ENCODE measurements at regions not wholly inside any gene's neighbourhood (a gene's known extent, or its start where the extent isn't known, plus 50 kb on each side); places are given as distances from the start of the nearest gene placed in this dataset.

GRCh38 chr15:69797051-69797595, 300.6 kb downstream of the TLE3 start:
- 30 to 83% (median 68%) methylated on average over 1 to 5 of the region's 6 CpGs; no CpG with 5 or more reads in 1 of the 10 experiments for WGBS, 10 experiments
- Histone ChIP-seq H3K27ac (no peak overlapping the region), H3K4me3 (no peak overlapping the region), H3K4me1 (replicated peaks in 1 of 2) (peaks cover 23 to 24% of the 10 kb centered on the region in 2 donors)
- ATAC-seq (replicated peaks in 6 of 8) = no peak
- in situ Hi-C loops (cut with MboI; ENCODE audit: low pct_unique_long_range_greater_than_20kb in 2 of 9, low sequenced_read_pairs in 9 of 9, unreplicated experiment in 9 of 9) = no loop called here

- Histone ChIP-seq H3K4me3 (no peak overlapping the region), H3K27ac (no peak overlapping the region), H3K4me1 (replicated peaks in 1 of 2) (peaks cover 26 to 27% of the 10 kb centered on the region in 2 donors)
- in situ Hi-C loops (cut with MboI; ENCODE audit: low pct_unique_long_range_greater_than_20kb in 2 of 9, low sequenced_read_pairs in 9 of 9, unreplicated experiment in 9 of 9) = no loop called here
- WGBS, 10 experiments = 80 to 100% (median 93%) methylated on average over 1 to 3 of the region's 3 CpGs; no CpG with 5 or more reads in 2 of the 10 experiments
- no peak for ATAC-seq (replicated peaks in 6 of 8)
Observed at GRCh38 chr15:69797615-69798014, 300.1 kb downstream of the TLE3 start.

- Histone ChIP-seq H3K4me3 (no peak overlapping the region), H3K4me1 (replicated peaks in 1 of 2) (peaks cover 24 to 28% of the 10 kb centered on the region in 2 donors), H3K27ac (no peak overlapping the region)
- in situ Hi-C loops (cut with MboI; ENCODE audit: low pct_unique_long_range_greater_than_20kb in 2 of 9, low sequenced_read_pairs in 9 of 9, unreplicated experiment in 9 of 9) = no loop called here
- 50 to 100% (median 92%) methylated on average over 1 to 5 of the region's 7 CpGs; no CpG with 5 or more reads in 1 of the 10 experiments for WGBS, 10 experiments
- ATAC-seq (replicated peaks in 6 of 8) = no peak
Observed at GRCh38 chr15:69798481-69799250, 299.1 kb downstream of the TLE3 start.

GRCh38 chr15:69801144-69801543, 296.6 kb downstream of the TLE3 start:
- peak in 7 of 8 experiments; percentile 34 to 89 (median 72) for ATAC-seq (replicated peaks in 6 of 8)
- in situ Hi-C loops (cut with MboI; ENCODE audit: low pct_unique_long_range_greater_than_20kb in 2 of 9, low sequenced_read_pairs in 9 of 9, unreplicated experiment in 9 of 9) = no loop called here
- Histone ChIP-seq H3K4me1 (replicated peaks in 1 of 2) (peaks cover 13 to 19% of the 10 kb centered on the region in 2 donors), H3K27ac (no peak overlapping the region), H3K4me3 (no peak overlapping the region)
- 80% methylated on average over 2 of the region's 9 CpGs; no CpG with 5 or more reads in 9 of the 10 experiments for WGBS, 10 experiments

- in situ Hi-C loops (cut with MboI; ENCODE audit: low pct_unique_long_range_greater_than_20kb in 2 of 9, low sequenced_read_pairs in 9 of 9, unreplicated experiment in 9 of 9) = no loop called here
- Histone ChIP-seq H3K27ac (no peak overlapping the region), H3K4me1 (replicated peaks in 1 of 2) (peaks cover 13 to 19% of the 10 kb centered on the region in 2 donors), H3K4me3 (no peak overlapping the region)
- WGBS, 10 experiments = 62 to 100% (median 71%) methylated on average over 1 to 3 of the region's 4 CpGs; no CpG with 5 or more reads in 1 of the 10 experiments
- peak in 2 of 8 experiments; percentile 22 to 29 for ATAC-seq (replicated peaks in 6 of 8)
Observed at GRCh38 chr15:69802432-69802831, 295.3 kb downstream of the TLE3 start.

- Histone ChIP-seq H3K4me3 (no peak overlapping the region), H3K27ac (no peak overlapping the region), H3K4me1 (replicated peaks in 1 of 2) (peaks cover 15 to 20% of the 10 kb centered on the region in 2 donors)
- WGBS, 10 experiments = 57 to 100% (median 100%) methylated on average over 1 to 2 of the region's 3 CpGs; no CpG with 5 or more reads in 5 of the 10 experiments
- no peak for ATAC-seq (replicated peaks in 6 of 8)
- in situ Hi-C loops (cut with MboI; ENCODE audit: low pct_unique_long_range_greater_than_20kb in 2 of 9, low sequenced_read_pairs in 9 of 9, unreplicated experiment in 9 of 9) = no loop called here
Observed at GRCh38 chr15:69804786-69805185, 292.9 kb downstream of the TLE3 start.

GRCh38 chr15:69805248-69805953, 292.3 kb downstream of the TLE3 start:
- WGBS, 10 experiments = 10 to 100% (median 70%) methylated on average over 1 to 6 of the region's 9 CpGs; no CpG with 5 or more reads in 1 of the 10 experiments
- no peak overlapping the region for H3K27ac ChIP-seq
- peaks cover 20 to 21% of the 10 kb centered on the region in 2 donors for H3K4me1 ChIP-seq (replicated peaks in 1 of 2)
- no peak for ATAC-seq (replicated peaks in 6 of 8)
- H3K4me3 ChIP-seq = no peak overlapping the region
- in situ Hi-C loops (cut with MboI; ENCODE audit: low pct_unique_long_range_greater_than_20kb in 2 of 9, low sequenced_read_pairs in 9 of 9, unreplicated experiment in 9 of 9) = no loop called here

GRCh38 chr15:69806287-69806915, 291.3 kb downstream of the TLE3 start:
- Histone ChIP-seq H3K4me1 (replicated peaks in 1 of 2) (peaks cover 22% of the 10 kb centered on the region in 2 donors), H3K27ac (no peak overlapping the region), H3K4me3 (no peak overlapping the region)
- 60 to 100% (median 86%) methylated on average over 1 to 8 of the region's 10 CpGs for WGBS, 10 experiments
- in situ Hi-C loops (cut with MboI; ENCODE audit: low pct_unique_long_range_greater_than_20kb in 2 of 9, low sequenced_read_pairs in 9 of 9, unreplicated experiment in 9 of 9) = no loop called here
- no peak for ATAC-seq (replicated peaks in 6 of 8)

- Histone ChIP-seq H3K27ac (no peak overlapping the region), H3K4me3 (no peak overlapping the region), H3K4me1 (replicated peaks in 1 of 2) (peaks cover 17 to 26% of the 10 kb centered on the region in 2 donors)
- peak in 2 of 8 experiments; percentile 78 to 97 for ATAC-seq (replicated peaks in 6 of 8)
- in situ Hi-C loops (cut with MboI; ENCODE audit: low pct_unique_long_range_greater_than_20kb in 2 of 9, low sequenced_read_pairs in 9 of 9, unreplicated experiment in 9 of 9) = no loop called here
- WGBS, 10 experiments = 0 to 93% (median 53%) methylated on average over 1 to 4 of the region's 5 CpGs; no CpG with 5 or more reads in 4 of the 10 experiments
Observed at GRCh38 chr15:69807721-69808120, 290.0 kb downstream of the TLE3 start.

- H3K4me1 ChIP-seq (replicated peaks in 1 of 2) = peaks cover 18 to 31% of the 10 kb centered on the region in 2 donors
- ATAC-seq (replicated peaks in 6 of 8) = no peak
- 75 to 100% (median 98%) methylated on average over 1 to 4 of the region's 4 CpGs; no CpG with 5 or more reads in 2 of the 10 experiments for WGBS, 10 experiments
- no peak overlapping the region for H3K4me3 ChIP-seq
- H3K27ac ChIP-seq = no peak overlapping the region
- in situ Hi-C loops (cut with MboI; ENCODE audit: low pct_unique_long_range_greater_than_20kb in 2 of 9, low sequenced_read_pairs in 9 of 9, unreplicated experiment in 9 of 9) = no loop called here
Observed at GRCh38 chr15:69808756-69809155, 289.0 kb downstream of the TLE3 start.

- H3K4me3 ChIP-seq = no peak overlapping the region
- H3K4me1 ChIP-seq (replicated peaks in 1 of 2) = peaks cover 18 to 31% of the 10 kb centered on the region in 2 donors
- 66 to 100% (median 86%) methylated on average over 1 to 2 of the region's 2 CpGs; no CpG with 5 or more reads in 3 of the 10 experiments for WGBS, 10 experiments
- in situ Hi-C loops (cut with MboI; ENCODE audit: low pct_unique_long_range_greater_than_20kb in 2 of 9, low sequenced_read_pairs in 9 of 9, unreplicated experiment in 9 of 9) = no loop called here
- ATAC-seq (replicated peaks in 6 of 8) = no peak
- H3K27ac ChIP-seq = no peak overlapping the region
Observed at GRCh38 chr15:69809421-69809820, 288.3 kb downstream of the TLE3 start.

- Histone ChIP-seq H3K27ac (peak overlapping the region in 1 of 2 donors; percentile 11), H3K4me3 (no peak overlapping the region), H3K4me1 (replicated peaks in 1 of 2) (peaks cover 18 to 31% of the 10 kb centered on the region in 2 donors)
- in situ Hi-C loops (cut with MboI; ENCODE audit: low pct_unique_long_range_greater_than_20kb in 2 of 9, low sequenced_read_pairs in 9 of 9, unreplicated experiment in 9 of 9) = no loop called here
- 20 to 100% (median 70%) methylated on average over 1 to 12 of the region's 14 CpGs; no CpG with 5 or more reads in 5 of the 10 experiments for WGBS, 10 experiments
- ATAC-seq (replicated peaks in 6 of 8) = peak in 6 of 8 experiments; percentile 11 to 88 (median 80)
Observed at GRCh38 chr15:69810431-69811354, 287.0 kb downstream of the TLE3 start.
